ENCODE measurements at regions not wholly inside any gene's neighbourhood (a gene's known extent, or its start where the extent isn't known, plus 50 kb on each side); places are given as distances from the start of the nearest gene placed in this dataset.
"Not testable (repeated sequence)": the region's sequence is repeated elsewhere in the genome, so short reads cannot be mapped to it uniquely, and the experiment has no call there.

DNA sequence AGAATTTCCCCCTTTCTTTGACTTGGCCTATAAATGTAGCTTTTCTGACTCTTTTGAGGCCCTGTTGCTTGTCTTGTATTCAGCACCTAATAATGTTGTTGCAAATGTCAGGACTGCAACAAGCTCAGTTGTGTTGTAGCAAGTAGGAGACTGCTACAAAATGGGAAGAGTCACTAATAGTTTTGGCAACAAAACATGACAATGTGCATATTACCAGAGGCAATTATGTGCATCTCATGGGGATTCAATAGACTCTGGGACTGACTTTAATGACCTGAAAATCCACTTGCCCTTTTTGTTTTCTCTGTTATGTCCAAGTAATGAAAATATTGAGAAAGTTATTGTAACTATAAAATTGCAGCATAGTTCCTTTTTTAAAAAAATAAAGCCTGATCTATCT is 368.4 kb downstream of the OSTF1 start:
- no peak for DNase-seq

DNA sequence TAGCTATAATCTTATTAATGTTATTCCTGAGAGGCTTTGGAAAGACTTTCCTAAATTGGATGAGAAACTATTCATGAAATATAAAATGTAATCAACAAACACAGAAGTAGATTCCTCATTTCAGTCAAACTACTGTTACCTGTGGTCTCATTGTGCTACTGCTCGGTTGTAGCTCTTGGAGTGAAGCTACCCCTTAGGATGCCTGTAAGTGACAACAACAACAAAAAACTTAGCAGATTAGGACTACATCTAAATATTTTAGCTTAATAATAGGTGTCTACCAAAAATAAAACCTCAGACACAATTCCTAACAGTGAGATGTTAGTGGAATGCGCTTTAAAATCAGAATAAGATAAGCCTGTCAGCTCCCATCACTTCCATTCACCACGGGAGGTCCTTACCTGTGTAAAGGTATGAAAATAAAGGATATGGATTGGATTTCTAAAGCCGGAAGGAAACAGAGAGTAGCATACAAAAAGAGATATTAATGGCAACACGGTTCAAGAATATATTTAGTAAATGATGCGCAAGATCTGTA is 369.2 kb downstream of the OSTF1 start:
- DNase-seq = no peak

DNA sequence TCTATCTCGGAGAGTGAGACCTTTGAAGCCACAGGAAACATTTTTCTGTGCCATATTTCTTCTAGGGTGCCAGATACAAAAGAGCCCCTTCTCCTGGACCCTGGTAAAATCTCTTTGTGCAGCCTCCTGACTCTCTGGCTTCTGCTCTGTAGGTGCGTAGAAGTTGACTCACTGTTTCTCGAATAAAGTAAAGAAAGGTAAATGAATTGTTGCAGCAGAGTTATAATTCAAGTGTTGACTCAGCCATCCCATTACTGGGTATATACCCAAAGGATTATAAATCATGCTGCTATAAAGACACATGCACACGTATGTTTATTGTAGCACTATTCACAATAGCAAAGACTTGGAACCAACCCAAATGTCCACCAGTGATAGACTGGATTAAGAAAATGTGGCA is 371.0 kb downstream of the OSTF1 start:
- DNase-seq = not testable (repeated sequence)

DNA sequence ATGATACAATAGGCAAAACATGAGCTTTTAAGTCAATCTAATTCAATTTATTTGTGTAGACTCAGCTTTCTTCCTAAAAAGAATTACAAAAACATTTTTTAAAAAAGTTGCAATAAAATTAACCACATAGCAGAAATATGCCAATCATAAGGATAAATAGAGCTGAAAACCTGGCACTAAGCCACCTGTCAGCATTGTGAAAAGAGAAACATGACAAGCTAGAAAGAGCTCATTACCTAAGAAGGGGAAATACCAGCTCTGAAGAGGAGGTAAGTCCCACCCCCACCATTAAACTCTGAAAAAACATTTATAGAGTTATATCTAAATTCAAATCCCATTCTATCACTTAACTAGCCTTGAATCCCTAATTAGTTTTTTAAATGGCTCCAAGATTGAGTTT is 372.9 kb downstream of the OSTF1 start:
- DNase-seq = no peak

DNA sequence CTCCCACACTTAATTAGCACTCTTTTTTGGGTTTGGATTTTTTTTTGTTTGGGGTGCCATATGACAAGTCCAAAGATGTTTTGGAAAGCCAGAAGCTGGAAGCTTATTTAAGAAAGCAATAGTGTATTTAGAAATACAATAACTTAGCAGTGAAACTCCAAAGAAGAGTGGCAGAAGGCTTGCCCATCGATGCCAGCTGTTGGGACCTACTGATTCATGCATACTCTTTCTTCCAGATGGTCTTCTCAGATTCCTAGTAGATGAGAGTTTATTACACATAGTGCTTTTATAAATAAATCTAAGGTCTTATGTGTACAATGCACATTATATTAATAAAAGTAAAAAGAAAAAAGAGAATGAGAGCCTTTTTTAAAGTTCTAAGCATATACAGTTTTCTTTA is 374.6 kb downstream of the OSTF1 start:
- DNase-seq = no peak

DNA sequence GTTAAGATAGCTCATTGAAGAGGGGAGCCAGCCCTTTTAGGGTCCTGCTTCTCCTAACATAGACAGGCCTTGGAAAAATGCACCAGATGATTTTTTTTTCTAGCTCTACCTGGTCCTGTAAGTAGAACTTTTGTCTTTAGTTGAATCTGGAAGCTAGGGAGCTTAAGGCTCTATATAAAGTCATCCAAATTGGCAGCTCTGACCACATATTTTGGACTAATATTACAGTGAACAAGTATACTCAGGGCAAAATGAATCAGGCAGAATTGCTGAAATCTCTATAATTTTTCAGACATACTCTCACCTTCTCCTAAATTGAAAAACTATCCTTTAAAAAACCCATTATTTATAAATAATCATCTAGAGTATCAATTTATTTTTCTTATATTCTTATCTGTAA is 375.6 kb downstream of the OSTF1 start:
- DNase-seq = no peak

DNA sequence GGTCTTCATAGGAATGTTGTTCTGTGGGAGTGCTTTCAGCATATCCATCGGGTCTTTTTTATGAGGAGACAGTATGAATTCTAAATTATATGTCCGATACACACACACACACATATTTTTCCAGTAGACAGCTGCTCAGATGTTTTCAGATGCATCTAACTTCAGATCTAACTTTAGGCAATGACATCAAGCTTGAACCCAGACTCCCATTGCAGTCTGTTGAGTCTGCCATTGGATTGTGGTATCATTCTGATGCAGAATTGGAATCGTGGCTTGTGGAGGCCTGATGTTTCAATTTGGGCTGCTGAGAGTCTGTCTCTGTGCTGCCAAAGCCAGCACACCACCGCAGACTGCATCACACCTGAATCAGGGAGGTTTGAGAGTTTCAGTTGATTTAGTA is 376.4 kb downstream of the OSTF1 start:
- no peak for DNase-seq

DNA sequence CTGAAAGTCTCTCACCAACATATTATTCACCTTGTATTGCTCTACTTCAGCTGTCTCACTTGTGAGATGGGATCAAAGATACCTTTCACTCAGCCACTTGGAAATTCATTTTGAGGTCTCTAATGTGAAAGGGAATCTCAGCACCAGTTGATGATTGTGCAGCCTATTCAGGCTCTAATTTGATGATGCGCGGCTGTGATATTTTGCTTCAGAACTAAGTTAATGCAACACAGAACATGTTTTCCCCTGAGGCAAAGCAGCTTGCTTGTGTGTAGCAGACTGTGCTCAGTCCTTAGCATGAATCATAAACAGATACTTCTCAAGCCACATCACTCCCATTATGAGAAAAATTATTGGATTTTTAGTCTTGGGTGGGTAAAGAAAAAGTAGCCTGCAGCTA is 378.8 kb downstream of the OSTF1 start:
- DNase-seq = no peak

DNA sequence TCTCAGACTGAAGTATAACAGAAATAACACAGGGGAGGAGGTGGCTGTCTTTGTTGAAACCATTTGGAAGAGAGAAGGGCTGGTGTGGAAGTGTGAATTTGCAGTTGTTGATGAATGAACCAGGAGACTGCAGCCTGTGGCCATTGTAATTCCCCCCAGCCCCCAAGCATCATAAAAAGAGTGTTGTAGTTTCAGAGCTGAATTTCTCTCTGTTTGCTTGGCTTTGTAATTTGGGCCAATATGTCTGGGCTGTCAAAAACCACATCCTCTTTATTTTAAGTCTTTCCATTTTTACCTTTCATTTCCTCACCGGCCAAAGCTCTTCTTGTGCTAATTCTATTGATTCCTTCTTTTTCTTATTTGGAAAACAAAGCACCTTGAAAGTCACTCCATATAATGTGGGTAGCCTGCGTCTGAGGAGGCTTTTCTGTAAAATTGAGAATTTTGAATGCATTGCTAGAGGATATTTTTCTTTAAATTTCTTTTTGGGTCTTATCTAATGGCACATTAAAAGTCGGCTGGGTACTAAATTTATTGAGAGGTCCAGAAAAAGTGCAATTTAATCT is 383.3 kb downstream of the OSTF1 start:
- DNase-seq = no peak

DNA sequence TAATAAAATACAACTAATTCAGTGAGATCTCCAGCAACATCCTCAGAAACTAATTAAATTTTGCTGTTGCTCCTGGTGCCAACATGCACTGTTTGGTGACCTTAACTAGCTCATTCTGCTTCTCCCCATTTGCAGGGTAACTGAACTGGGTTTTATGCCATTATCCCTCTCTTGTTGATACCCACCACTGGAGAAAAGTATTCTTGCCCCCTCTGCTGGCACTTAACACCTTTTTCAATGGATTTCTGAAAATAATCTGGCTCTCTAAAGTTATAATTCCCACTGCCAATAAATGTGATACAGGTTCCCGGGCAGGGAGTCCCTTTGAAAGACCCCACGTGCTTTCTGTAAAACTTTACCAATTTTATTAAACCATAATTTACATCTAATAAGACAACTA is 394.3 kb downstream of the OSTF1 start:
- DNase-seq = no peak

DNA sequence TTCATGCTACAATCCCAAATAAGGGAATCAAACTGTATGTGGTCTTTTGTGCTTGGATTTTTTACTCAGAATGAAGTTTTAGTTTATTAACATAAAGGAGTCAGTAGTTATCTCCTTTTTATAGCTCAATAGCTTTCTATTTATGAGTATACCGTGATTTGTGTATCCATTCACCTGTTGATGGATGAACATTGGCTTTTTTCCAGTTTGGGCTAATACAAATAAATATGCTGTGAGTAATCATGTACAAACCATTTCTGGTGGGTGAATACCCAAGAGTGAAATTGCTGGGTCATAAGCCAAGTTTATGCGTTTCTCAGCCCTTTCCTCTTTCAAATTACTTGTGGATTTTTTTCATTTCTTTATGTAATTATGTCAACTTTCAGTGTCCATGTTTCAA is 395.3 kb downstream of the OSTF1 start:
- DNase-seq = no peak

DNA sequence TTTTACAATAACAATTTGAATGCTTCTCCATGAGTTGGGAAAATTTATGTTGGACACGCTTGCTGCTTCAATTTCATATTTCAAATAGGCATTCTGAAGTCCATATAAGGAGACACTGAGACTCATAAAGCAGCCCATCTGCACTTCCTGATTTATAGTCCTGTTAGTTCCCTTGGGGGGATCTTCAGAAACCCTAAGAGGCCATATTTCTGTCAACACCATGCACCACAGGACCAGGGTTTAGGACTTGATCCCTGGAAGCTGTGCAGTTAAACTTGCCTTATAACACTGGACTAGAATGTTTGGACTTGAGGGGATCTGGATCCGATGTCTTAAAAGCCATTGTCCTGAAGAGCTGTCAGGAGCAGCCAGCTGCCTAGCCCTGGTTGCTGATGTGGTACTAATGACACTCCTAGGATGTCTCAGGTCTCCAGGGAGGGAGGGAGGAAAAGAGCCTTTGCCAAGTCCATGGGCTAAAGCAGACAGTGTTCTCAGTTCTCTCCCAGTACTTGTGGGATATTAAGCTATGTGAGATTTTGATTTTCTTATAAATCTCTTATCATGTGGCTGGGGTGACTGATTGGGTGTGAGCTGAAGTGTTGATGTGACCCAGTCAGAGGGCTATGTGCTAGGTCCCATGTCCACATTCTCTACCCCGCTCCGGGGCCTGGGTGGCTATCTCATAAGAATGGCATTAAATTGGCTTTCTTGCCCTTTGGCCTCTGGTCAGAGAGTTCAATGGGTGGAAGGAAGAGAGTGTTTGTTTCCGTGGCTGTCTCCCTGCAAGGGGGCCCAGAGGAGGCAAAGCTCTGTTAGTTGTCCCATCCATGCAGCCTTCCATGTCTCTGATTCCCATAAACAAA is 399.8 kb downstream of the OSTF1 start:
- DNase-seq = no peak

DNA sequence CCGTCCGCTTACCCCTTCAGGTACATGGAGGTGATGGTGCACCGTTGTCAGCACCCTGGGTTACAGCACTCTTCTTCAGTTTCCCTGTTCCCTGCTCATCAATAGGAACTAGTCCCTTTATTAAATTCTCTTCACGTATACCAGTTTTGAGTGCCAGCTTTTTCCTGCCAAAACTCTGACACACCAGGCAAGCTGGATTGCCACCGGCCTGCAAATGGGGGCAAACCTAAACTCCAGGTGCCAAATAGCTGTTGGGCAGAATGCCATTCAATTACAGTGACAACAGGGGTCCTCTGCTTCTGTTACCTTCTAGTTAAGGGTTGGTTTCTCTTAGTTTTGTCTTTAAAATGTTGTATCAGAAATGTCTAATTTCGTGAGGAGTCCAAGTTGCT is 400.4 kb downstream of the OSTF1 start:
- DNase-seq = peak in 25 of 51 donors; percentile 1 to 34 (median 7)

DNA sequence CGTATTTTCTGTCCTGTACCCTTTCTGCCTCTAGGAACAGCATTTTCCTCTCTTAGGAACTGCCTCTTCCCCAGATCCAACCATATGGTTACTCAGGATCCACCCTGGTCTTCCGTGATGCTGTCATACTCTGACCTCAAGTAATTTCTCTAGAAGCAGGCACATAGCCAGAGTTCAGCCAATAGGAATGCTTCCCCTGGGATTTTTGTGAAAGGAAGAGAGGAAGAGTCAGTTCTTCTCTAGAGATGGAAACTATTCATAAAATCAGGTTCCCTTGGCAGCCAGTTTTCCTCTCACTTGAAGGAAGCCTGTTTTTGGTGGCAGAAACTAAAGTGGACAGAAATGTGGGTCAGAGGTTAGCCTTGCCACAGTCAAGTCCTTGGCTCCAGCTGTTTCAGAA is 400.1 kb upstream of the PCSK5 start:
- DNase-seq = no peak

DNA sequence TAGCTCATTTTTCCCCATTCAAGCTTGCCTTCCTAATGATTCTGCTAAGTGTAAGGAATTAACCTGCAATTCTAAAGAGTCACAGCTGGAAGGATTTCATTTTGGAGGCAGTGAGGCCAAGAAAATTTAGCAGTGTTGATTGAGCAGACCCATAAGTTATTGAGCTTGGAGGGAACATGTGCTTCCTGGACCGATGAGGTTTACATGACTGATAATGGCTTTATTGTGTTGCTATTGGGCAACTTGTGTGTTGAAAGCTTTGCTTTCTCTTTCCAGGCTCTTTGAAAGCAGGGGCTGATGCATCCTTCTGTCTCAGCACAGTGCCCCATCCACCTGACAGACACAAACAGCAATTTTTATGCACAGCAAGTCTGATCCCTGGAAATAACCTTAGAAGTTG is 398.9 kb upstream of the PCSK5 start:
- no peak for DNase-seq

DNA sequence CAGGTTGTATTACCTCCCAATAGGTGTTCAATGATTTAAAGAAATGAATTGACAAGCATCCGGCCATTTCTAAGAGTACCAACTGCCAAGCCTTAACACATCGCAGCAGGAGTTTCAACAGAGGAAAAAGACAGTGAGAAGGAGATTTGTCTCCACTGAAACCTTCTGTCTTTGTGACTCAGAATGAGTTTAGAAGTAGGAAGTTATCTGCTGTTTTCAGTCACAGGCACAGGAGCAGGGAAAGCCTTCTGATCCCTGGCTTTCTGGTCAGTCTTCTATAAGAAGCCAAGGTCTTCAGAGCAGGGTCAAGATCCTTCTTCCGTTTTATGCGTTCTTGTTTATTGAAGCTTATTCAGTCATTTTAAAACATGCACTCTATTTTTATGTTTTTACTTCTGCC is 390.7 kb upstream of the PCSK5 start:
- DNase-seq = no peak

DNA sequence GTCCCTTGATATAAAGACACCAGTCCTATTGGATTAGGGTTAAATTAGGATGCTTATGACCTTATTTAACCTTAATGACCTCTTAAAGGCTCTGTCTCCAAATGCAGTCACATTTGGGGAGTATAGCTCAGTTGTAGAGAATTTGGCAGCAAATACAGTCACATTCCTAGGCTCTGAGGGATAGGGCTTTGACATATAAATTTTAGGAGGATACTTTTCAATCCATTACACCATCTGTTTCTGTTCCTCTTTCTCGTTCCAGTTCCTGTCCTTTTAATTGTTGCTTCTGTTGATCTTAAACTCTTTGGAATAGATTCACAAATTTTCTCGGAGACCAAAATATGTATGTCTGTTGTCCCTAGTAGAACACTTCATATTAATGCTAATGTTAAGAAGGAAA is 390.0 kb upstream of the PCSK5 start:
- DNase-seq = no peak

DNA sequence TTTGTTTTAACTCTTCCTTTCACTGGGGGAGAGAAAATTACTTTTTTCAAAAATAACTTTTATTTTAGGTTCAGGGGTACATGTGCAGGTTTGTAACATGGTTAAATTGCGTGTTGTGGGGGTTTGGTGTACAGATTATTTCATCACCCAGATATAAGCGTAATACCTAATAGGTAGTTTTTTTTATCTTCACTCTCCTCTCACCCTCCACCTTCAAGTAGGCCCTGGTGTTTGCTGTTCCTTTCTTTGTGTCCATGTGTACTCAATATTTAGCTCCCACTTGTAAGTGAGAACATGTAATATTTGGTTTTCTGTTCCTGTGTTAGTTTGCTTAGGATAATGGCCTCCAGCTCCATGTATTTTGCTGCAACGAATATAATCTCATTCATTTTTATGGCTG is 389.5 kb upstream of the PCSK5 start:
- not testable (repeated sequence) for DNase-seq

DNA sequence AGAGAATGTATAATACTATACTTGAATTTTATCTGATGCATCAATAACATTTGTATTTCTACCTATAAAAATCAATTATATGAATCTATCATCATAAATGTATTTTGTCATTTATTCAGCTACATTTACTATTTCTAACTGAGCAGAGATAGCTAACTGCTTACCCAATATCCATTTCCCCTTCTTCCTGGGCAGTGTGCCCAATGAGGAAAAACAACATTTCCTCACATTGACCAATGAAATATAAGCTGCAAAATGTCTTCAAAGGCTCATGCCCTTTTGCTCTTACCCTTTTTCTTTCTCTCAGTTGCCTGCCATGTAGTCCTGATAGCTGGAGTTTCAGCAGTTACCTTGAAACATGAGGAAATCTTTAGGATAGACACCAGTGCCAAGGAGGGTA is 385.8 kb upstream of the PCSK5 start:
- peak in 1 of 51 donors; percentile 12 for DNase-seq

DNA sequence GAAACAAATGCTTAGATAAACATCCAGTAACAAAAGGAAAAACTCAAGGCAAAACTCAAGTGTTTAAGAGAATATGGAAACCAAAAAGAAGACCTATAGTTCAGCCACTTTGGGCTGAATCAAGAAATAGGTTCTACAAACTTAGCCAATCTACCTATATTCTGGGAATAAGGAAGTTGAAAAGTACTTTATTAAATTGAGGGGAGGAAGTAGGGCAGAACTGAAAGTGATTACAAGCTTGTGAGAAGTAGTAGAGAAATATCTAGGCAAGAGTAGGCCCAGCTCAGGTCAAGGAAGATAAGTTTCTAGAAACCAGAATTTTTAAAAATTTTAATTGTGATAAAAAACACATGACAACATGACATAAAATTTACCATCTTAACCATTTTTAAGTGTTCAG is 384.8 kb upstream of the PCSK5 start:
- no peak for DNase-seq

DNA sequence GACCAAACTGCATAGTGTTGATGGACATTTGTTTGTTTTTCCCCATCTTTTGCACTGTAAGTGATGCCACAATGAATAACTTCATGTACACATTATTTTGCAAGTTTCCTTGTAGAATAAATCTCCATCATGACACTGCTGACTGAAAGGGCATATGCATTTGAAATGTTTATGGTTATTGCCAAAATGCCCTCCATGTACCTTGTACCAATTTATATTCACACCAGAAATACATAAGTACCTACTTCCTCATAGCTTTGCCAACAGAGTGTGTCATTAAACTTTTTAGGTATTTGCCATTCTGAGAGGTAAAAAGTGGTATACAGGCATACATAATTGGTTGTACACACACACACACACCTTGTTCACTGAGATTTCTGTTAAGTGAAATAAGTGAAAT is 361.0 kb upstream of the PCSK5 start:
- DNase-seq = no peak

DNA sequence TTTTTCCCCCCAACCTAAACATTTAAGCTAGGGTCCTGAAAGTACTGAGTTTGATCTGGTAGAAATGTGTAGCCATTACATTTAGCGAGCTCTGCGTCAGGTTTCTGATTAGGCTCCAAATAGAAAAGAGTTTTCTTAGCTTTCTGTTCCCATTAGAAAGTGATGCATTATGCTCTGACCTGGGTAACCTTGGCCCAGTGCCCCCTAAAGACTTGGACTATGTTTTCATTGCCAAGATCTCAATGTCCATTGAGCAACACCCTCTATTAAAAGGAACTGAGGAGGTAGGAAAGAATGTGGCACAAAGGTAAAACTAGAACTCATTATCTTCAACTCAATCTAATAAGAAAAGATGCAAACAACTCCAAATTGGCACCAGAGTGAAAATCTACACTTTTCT is 358.9 kb upstream of the PCSK5 start:
- no peak for DNase-seq

Data from hypothalamus (tissue), 51 donors.